OCI-LY7 (cell line): ENCODE measurements at regions not wholly inside any gene's neighbourhood (a gene's known extent, or its start where the extent isn't known, plus 50 kb on each side); places are given as distances from the start of the nearest gene placed in this dataset.

ENCODE experiments used
- EZH2phosphoT487 ChIP-seq: fragments of 200-600 bp; sonication (generic); IDR thresholded peaks from 2 replicates; pipeline ENCODE4 v1.6.1; 2018; ENCODE audit warnings: low read depth, borderline replicate concordance, mild to moderate bottlenecking, mixed run types, antibody characterized with exemption, low read length, moderate library complexity, mixed read lengths
- TF ChIP-seq, protein P1 (sequence below): fragments of 200-600 bp; sonication (generic); conservative IDR thresholded peaks from 2 replicates; pipeline ENCODE4 v1.5.1; 2014; ENCODE audit warnings: mild to moderate bottlenecking, antibody characterized with exemption, low read length, moderate library complexity, mixed read lengths

DNA sequence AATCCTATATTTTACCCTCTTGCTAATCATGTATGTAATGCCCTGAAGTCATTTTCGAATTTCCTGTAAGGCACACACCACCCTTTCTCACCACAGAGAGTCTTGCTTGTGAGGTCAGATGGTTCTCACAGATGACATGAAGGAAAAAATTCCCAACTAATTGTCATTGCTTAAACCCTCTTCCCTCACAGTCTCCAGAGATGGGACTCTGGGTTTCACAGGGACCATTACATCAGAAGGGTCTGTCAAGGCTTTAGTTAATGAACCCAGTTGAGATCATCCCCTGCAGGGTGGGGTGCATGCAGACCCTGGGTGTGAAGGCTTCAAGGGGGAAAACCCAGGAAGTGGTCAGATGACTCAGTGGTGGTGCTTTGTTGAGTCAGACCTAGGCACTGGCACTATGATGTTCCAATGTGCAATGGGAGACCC lies 229.6 kb downstream of the BCAT1 start:
- TF ChIP-seq, protein P1, sequence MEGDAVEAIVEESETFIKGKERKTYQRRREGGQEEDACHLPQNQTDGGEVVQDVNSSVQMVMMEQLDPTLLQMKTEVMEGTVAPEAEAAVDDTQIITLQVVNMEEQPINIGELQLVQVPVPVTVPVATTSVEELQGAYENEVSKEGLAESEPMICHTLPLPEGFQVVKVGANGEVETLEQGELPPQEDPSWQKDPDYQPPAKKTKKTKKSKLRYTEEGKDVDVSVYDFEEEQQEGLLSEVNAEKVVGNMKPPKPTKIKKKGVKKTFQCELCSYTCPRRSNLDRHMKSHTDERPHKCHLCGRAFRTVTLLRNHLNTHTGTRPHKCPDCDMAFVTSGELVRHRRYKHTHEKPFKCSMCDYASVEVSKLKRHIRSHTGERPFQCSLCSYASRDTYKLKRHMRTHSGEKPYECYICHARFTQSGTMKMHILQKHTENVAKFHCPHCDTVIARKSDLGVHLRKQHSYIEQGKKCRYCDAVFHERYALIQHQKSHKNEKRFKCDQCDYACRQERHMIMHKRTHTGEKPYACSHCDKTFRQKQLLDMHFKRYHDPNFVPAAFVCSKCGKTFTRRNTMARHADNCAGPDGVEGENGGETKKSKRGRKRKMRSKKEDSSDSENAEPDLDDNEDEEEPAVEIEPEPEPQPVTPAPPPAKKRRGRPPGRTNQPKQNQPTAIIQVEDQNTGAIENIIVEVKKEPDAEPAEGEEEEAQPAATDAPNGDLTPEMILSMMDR = no peak
- TF ChIP-seq EZH2phosphoT487 = no peak
